ENCODE measurements at regions not wholly inside any gene's neighbourhood (a gene's known extent, or its start where the extent isn't known, plus 50 kb on each side); places are given as distances from the start of the nearest gene placed in this dataset.

GRCh38 chr18:57220480-57220879 lies 73.6 kb downstream of the BOD1L2 start:
- in situ Hi-C loops (cut with HindIII; ENCODE audit: low pct_unique_long_range_greater_than_20kb, low sequenced_read_pairs) = no loop called here
- no peak for TF ChIP-seq JUND (IDR thresholded peaks at IDR 0.05; ENCODE audit: low read depth)
- DNase-seq (ENCODE audit: low read depth in 1 of 2, low spot score in 1 of 2) = no peak

GRCh38 chr18:57220930-57221483 lies 74.1 kb downstream of the BOD1L2 start:
- in situ Hi-C loops (cut with HindIII; ENCODE audit: low pct_unique_long_range_greater_than_20kb, low sequenced_read_pairs) = no loop called here
- DNase-seq (ENCODE audit: low read depth in 1 of 2, low spot score in 1 of 2) = no peak
- no peak for TF ChIP-seq JUND (IDR thresholded peaks at IDR 0.05; ENCODE audit: low read depth)

- no peak for TF ChIP-seq JUND (IDR thresholded peaks at IDR 0.05; ENCODE audit: low read depth)
- in situ Hi-C loops (cut with HindIII; ENCODE audit: low pct_unique_long_range_greater_than_20kb, low sequenced_read_pairs) = no loop called here
- DNase-seq (ENCODE audit: low read depth in 1 of 2, low spot score in 1 of 2) = no peak
Measured at GRCh38 chr18:57223144-57223870, 76.4 kb downstream of the BOD1L2 start.

- in situ Hi-C loops (cut with HindIII; ENCODE audit: low pct_unique_long_range_greater_than_20kb, low sequenced_read_pairs) = no loop called here
- DNase-seq (ENCODE audit: low read depth in 1 of 2, low spot score in 1 of 2) = no peak
- TF ChIP-seq JUND (IDR thresholded peaks at IDR 0.05; ENCODE audit: low read depth) = no peak
Measured at GRCh38 chr18:57230861-57231585, 84.1 kb downstream of the BOD1L2 start.

GRCh38 chr18:57231864-57232263 lies 85.0 kb downstream of the BOD1L2 start:
- no peak for TF ChIP-seq JUND (IDR thresholded peaks at IDR 0.05; ENCODE audit: low read depth)
- no peak for DNase-seq (ENCODE audit: low read depth in 1 of 2, low spot score in 1 of 2)
- in situ Hi-C loops (cut with HindIII; ENCODE audit: low pct_unique_long_range_greater_than_20kb, low sequenced_read_pairs) = no loop called here

GRCh38 chr18:57234346-57234745 lies 87.5 kb downstream of the BOD1L2 start:
- no peak for TF ChIP-seq JUND (IDR thresholded peaks at IDR 0.05; ENCODE audit: low read depth)
- in situ Hi-C loops (cut with HindIII; ENCODE audit: low pct_unique_long_range_greater_than_20kb, low sequenced_read_pairs) = no loop called here
- no peak for DNase-seq (ENCODE audit: low read depth in 1 of 2, low spot score in 1 of 2)

- no peak for TF ChIP-seq JUND (IDR thresholded peaks at IDR 0.05; ENCODE audit: low read depth)
- no peak for DNase-seq (ENCODE audit: low read depth in 1 of 2, low spot score in 1 of 2)
- in situ Hi-C loops (cut with HindIII; ENCODE audit: low pct_unique_long_range_greater_than_20kb, low sequenced_read_pairs) = no loop called here
Measured at GRCh38 chr18:57241869-57242268, 95.0 kb downstream of the BOD1L2 start.

- no peak for TF ChIP-seq JUND (IDR thresholded peaks at IDR 0.05; ENCODE audit: low read depth)
- DNase-seq (ENCODE audit: low read depth in 1 of 2, low spot score in 1 of 2) = peak in 1 of 2 experiments; percentile 24
- in situ Hi-C loops (cut with HindIII; ENCODE audit: low pct_unique_long_range_greater_than_20kb, low sequenced_read_pairs) = no loop called here
Measured at GRCh38 chr18:57242285-57242684, 95.4 kb downstream of the BOD1L2 start.

- in situ Hi-C loops (cut with HindIII; ENCODE audit: low pct_unique_long_range_greater_than_20kb, low sequenced_read_pairs) = no loop called here
- TF ChIP-seq JUND (IDR thresholded peaks at IDR 0.05; ENCODE audit: low read depth) = no peak
- no peak for DNase-seq (ENCODE audit: low read depth in 1 of 2, low spot score in 1 of 2)
Measured at GRCh38 chr18:57243624-57244179, 96.8 kb downstream of the BOD1L2 start.

GRCh38 chr18:57249179-57249578 lies 102.3 kb downstream of the BOD1L2 start:
- no peak for TF ChIP-seq JUND (IDR thresholded peaks at IDR 0.05; ENCODE audit: low read depth)
- in situ Hi-C loops (cut with HindIII; ENCODE audit: low pct_unique_long_range_greater_than_20kb, low sequenced_read_pairs) = no loop called here
- no peak for DNase-seq (ENCODE audit: low read depth in 1 of 2, low spot score in 1 of 2)

GRCh38 chr18:57249883-57250282 lies 102.5 kb upstream of the ST8SIA3 start:
- no peak for TF ChIP-seq JUND (IDR thresholded peaks at IDR 0.05; ENCODE audit: low read depth)

GRCh38 chr18:57251747-57252146 lies 100.6 kb upstream of the ST8SIA3 start:
- in situ Hi-C loops (cut with HindIII; ENCODE audit: low pct_unique_long_range_greater_than_20kb, low sequenced_read_pairs) = no loop called here
- no peak for DNase-seq (ENCODE audit: low read depth in 1 of 2, low spot score in 1 of 2)
- TF ChIP-seq JUND (IDR thresholded peaks at IDR 0.05; ENCODE audit: low read depth) = no peak

More at GRCh38 chr18:57249883-57250282, 102.5 kb upstream of the ST8SIA3 start:
- in situ Hi-C loops (cut with HindIII; ENCODE audit: low pct_unique_long_range_greater_than_20kb, low sequenced_read_pairs) = no loop called here
- DNase-seq (ENCODE audit: low read depth in 1 of 2, low spot score in 1 of 2) = no peak

GRCh38 chr18:57253903-57254302 lies 98.5 kb upstream of the ST8SIA3 start:
- TF ChIP-seq JUND (IDR thresholded peaks at IDR 0.05; ENCODE audit: low read depth) = no peak
- in situ Hi-C loops (cut with HindIII; ENCODE audit: low pct_unique_long_range_greater_than_20kb, low sequenced_read_pairs) = no loop called here
- DNase-seq (ENCODE audit: low read depth in 1 of 2, low spot score in 1 of 2) = no peak

Data from T47D (cell line).